GM12864 (cell line): ENCODE measurements at regions not wholly inside any gene's neighbourhood (a gene's known extent, or its start where the extent isn't known, plus 50 kb on each side); places are given as distances from the start of the nearest gene placed in this dataset.

Experiments
- DNase-seq: peaks from one replicate; pipeline ENCODE4 v3.0.0-alpha.2; 2011; ENCODE audit warnings: low read depth
- H3K4me3 ChIP-seq: 2 replicates; pipeline ENCODE4 v1.5.1; 2011; ENCODE audit warnings: mild to moderate bottlenecking, low read depth, low read length, control low read depth
- TF ChIP-seq, protein P1 (sequence below): IDR thresholded peaks from 2 replicates; pipeline ENCODE4 v1.5.1; 2011; ENCODE audit warnings: low read depth, mild to moderate bottlenecking, moderate library complexity, low read length, control low read depth, inconsistent platforms; ENCODE audit errors: missing control alignments

DNA sequence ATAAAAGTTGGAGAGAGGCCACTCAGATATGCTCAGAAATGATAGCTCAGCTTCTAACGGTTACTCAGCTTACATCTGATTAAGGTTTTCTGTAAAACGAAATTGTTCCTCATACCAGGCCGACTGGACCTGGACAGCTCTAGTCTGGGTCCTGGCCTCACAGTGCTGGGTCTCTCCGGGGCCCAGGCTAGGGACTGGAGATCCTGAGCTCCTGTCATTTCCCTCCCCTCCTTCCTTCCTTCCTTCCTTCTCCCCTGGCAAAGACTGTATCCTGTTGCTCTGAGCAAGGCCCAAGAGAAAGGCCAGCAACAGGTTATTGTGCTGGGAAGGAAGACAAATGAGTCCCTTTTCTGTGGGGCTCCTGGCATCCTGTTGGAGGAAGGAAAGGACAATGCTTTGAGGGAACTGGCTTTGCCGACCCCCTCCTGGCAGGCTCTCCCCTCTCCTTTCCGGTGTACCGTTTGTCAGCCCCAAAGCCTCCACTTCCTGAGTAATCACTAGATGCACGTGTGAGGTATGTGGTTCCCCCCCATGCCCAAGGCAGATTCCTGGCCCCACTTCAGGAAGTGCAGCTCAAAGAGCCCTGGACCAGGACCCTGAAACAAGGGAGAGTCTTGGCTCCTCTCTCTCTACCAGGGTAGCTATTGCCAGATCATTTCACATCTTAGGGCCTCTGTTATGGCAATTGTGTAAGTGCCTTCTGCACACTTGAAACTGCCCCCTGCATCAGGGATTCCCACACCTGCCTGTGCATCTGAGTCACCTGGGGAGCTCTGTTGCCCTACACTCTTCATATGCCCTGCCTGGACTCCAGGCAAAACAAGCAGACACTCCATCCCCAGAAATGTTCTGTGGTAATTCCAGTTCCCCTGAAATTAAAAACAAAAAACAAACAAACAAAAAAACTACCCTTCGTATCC lies 212.7 kb upstream of the FGGY start:
- DNase-seq, result no peak
- H3K4me3 ChIP-seq, result no peak overlapping the region
- TF ChIP-seq, protein P1, sequence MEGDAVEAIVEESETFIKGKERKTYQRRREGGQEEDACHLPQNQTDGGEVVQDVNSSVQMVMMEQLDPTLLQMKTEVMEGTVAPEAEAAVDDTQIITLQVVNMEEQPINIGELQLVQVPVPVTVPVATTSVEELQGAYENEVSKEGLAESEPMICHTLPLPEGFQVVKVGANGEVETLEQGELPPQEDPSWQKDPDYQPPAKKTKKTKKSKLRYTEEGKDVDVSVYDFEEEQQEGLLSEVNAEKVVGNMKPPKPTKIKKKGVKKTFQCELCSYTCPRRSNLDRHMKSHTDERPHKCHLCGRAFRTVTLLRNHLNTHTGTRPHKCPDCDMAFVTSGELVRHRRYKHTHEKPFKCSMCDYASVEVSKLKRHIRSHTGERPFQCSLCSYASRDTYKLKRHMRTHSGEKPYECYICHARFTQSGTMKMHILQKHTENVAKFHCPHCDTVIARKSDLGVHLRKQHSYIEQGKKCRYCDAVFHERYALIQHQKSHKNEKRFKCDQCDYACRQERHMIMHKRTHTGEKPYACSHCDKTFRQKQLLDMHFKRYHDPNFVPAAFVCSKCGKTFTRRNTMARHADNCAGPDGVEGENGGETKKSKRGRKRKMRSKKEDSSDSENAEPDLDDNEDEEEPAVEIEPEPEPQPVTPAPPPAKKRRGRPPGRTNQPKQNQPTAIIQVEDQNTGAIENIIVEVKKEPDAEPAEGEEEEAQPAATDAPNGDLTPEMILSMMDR, result no peak

DNA sequence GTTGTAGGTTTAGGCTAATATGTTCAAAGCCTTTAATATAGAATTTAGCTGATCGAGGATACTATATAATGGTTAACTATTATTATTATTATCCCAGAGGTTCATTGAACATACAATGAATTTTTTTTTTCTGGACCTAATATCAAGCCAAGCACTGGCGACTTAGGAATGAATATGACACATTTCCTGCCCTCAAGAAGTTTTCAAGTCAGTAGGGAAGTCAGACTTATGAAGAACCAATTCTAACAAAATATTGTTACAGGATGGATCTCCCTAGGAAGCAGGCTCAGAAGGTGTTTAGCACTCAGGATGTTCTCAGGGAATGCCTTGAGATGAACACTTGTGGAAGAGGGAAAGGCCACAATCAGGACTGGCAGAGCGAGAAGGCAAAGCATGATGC lies 211.8 kb upstream of the FGGY start:
- TF ChIP-seq, protein P1, result no peak
- no peak for DNase-seq
- H3K4me3 ChIP-seq, result no peak overlapping the region

DNA sequence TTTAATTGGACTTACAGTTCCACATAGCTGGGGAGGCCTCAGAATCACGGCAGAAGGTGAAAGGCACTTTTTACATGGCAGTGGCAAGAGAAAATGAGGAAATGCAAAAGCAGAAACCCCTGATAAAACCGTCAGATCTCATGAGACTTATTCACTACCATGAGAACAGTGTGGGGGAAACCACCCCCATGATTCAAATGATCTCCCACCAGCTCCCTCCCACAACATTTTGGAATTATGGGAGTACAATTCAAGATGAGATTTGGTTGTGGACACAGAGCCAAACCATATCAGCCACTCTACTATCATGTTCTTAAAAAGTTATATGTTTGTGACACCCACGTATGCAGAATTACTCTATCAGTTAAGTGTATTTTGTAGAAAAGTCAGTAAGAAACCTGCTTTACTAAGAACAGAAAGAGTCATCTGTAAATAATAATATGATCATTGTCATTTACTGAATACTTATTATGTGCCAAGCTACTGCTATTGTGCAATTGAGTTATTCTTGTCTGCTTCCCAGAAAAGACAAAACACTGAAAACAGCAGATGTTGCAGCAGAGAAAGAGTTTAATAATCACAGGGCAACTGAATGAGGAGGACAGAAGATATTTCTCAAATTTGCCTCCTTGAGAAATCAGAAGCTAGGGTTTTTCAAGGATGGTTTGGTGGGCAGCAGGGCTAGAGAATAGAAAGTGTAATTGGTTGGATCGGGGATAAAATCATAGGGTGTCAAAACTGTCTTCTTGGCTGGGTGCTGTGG lies 207.7 kb upstream of the FGGY start:
- DNase-seq, result no peak
- TF ChIP-seq, protein P1, result no peak
- H3K4me3 ChIP-seq, result no peak overlapping the region

DNA sequence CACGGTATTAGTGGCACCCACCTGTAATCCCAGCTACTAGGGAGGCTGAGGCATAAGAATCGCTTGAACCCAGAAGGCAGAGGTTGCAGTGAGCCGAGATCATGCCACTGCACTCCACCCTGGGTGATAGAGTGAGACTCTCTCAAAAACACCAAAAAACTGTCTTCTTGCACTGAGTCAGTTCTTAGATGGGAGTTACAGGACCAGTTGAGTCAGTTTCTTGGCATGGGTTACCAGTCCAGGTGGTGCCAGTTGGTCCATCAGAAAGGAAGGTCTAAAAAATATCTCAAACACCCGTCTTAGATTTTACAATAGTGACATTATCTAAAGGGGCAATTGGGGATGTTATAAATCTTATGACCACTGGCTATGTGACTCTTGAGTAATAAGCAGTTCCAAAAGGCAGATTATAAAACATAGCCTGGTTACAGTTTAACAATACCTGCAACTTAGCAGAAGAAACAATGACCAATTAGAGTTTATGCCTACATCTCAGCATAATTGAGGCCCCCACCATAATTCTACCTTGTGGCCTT lies 206.9 kb upstream of the FGGY start:
- H3K4me3 ChIP-seq, result no peak overlapping the region
- TF ChIP-seq, protein P1, result no peak
- no peak for DNase-seq

DNA sequence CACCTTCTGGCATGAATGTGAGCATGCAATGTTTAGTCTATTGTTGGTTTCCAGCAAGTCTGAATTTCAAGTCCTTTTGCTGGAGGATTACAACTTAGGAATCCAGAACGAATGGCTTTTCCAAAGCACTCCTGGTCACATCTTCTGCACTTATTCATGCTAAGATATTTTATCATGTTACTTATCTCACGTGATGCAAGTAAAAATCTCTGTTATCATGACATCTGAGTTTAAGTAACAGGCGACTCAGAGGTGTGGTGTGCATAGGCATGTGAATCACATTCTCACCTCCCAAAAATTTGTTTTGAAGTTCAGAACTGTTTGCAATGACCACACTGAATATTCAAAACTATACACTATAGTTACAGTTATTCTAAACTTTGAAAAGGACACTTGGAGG lies 204.8 kb upstream of the FGGY start:
- DNase-seq, result no peak
- TF ChIP-seq, protein P1, result no peak
- H3K4me3 ChIP-seq, result no peak overlapping the region

DNA sequence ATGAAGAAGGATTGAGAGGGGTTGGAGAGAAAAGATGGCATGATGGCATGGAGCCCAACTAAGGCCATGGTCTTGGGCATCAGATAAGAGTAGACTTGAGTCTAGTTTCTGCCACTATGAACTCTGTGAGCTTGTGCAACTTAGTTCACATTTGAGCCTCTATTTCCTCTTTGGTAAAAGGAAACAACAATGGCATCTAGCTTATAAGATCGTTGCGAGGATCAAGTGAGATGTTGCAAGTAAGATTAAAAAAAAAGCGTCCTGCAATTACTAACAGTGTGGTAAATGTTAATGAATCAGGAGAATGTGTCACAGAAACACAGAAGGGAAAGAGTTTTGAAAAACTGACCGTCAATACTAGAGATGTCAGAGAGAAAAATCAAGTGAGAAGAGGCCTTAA lies 202.9 kb upstream of the FGGY start:
- TF ChIP-seq, protein P1, result no peak
- no peak for DNase-seq
- H3K4me3 ChIP-seq, result no peak overlapping the region
